ENCODE measurements at regions not wholly inside any gene's neighbourhood (a gene's known extent, or its start where the extent isn't known, plus 50 kb on each side); places are given as distances from the start of the nearest gene placed in this dataset.

DNA sequence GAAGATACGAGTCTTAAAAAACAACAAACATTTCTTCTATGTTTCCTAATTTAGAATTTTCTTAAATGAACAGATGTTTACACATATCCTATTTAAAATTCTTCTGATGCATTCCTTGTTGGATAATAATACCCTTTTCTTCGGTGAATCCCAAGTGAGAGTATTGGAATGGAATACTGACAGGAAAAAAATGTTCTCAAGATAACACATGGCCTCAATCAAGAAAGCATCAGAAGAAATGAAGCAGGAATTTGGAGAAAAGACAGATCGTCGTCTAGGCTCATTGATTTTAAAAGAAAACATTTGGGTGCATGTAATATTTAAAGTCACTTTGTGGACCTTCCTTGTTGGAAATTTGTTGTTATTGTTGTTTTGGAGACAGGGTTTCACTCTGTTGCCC lies 196.9 kb upstream of the ANK2 start:
- no peak for DNase-seq

DNA sequence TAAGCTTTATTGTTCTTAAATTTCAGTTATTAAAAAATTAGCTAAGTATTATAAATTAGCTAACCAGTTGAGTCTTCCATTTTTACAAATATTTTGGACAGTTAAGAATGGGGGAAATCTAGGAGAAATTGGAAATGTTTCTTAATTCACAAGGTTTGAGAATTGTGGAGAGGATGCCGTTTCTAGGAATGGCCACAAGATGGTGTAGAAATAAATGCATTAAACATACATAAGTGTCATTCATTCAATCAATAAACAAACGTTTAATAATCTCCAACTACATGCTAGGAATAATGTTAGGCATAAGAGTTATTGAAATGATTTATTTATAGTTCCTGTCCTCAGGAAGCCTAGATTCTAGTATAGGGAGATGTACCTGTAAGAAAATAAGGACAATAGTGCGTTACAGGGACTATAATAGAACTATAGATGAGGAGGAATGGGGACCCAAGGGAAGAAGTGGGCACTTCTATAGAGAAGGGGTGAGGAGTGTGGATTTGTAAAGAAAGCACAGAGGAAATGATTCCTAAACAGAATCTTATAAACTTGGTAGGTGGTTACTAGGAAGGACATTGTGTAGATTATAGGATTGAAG lies 195.7 kb upstream of the ANK2 start:
- no peak for DNase-seq

DNA sequence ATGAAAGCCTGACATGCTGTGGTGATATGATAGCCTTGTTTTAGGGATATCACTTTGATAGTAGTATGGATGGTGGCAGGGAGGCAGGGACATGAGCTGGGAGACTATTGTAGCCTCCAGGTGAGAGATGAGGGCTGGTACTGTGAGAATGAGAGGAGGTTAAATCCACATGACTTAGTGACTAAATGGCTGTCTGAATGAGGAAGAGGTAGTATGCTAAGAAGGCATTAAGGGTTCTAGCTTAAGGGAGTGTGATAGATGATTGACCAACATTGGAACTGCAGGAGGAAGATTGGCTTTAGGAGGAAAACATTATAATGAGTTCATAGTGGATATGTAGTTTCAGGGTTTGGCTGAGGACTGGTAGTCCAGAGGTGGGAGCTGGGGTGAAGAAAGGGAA lies 195.0 kb upstream of the ANK2 start:
- DNase-seq, result no peak

DNA sequence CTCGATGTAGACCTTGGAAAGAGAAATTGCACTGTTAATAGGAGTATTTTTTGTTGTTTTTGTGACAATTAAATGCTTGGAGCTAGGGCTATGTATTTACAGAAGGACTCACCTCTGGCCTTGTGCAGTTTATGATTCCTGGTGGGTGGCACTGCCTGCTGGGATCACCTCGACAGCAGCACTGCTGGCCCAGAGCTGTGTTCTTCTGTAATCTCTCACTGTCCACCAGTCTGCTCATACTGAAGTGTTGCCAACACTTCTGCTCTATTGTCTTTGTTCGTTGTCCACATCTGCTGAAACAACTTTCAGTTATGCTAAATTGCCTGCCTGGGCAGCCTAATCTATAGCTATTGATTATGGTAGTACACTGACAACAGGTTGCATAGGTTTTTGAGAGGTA lies 194.4 kb upstream of the ANK2 start:
- no peak for DNase-seq

DNA sequence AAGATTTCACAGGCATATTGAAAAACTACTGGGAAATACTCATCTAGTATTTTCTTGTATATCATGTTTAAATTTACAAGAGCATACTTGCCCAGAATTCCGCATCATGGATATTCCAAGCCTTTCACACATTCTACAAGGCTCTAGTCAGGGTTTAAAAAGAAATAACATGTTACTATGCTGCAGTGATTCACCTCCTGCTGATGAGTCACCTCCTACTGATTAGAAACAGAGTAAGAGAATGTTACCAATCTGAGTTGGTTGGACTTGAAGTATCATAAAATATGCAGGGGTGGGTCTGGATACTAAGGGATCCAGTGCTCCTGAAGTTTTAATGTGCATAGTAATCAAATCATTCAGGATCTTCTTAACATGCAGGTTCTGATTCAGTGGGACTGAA lies 192.0 kb upstream of the ANK2 start:
- no peak for DNase-seq

DNA sequence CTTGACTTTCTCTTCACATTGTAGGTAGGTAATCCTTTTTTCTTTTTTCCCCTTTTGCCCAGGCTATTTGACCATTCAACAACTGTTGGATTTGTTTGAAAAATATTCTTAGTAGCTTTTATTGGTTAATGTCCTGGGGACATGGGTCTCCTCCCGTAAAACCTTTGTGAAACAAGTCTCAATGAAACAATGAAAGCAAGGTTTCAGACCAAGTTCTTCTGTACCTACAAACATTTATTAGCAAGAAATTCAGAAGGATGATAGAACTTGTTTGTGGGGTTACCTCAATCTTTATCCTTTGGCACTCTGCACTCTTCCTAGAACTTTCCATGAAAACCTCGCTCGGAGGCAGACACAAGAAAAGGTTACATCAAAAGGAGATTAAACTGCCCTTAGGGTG lies 190.7 kb upstream of the ANK2 start:
- DNase-seq, result no peak

DNA sequence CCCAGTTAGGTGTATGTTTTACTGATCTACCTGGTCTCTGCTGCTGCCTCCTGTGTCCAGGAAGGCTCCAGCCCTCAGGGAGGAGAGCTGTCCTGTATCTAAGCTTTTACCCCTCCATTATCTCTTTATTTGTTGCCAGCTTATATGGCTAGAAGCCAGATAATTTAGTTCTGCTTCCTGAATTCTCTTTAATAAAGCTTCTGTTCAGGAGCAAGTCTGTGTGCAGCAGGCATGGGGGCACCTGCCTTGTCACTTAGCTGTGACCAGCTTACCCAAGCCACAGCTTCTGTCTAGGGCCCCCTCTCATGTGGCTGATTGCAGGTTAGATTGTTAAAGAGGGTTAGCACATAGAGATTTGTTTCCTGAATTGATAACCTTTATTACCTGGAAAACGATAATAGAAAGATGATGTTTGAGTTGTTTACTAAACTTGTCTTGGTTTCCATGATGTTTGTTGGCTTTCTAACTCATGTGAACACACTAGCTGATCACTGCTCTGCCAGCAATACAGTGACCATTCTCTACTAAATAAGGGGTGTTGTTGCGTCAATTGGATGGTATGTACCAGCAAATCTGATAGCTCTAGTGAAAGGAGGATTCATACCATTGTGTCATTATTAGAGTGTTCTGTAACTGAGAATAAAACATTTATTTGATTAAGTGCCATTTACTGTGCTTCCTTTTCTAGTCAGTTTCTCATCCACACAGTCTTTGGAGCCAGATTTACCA lies 189.8 kb upstream of the ANK2 start:
- DNase-seq, result no peak

DNA sequence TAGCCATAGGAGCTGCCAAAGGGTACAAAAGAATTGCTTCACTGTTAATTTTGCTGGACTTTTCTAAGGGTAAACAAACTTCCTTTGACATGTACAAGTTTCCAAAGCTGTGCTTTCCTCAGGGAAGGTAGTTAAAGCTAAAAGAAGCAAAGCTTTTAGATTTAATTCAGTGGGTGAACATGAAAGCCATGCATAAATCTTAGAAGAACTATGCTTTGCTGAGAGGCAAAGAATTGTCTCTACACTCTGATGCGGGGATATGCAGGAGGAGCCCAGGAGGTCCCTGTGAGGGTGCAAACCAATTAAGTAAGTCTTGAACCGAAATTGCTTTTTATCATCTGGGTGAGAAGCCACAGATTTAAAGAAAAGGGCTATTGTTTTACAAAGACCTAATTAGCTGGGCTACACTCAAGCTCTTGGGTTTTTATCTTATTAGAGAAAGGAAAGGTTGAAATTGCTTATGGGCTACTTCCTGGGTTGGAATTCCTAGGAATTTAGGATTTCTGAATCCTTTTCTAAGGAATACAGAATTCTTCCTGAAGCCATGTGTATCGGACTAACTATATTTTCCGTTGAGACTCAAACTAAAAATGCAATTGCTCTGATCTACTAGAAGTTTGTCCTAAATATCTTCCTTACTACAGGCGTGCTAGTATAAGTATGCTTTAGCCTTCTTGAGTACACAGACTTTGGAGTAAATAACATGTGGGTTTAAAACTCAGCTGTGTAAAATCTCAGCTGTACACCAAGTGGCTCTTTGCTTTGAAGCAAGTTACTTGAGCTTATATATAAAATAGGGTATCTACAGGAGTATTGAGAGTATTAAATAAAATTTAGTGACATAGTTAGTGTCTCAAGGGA lies 188.4 kb upstream of the ANK2 start:
- DNase-seq, result no peak

DNA sequence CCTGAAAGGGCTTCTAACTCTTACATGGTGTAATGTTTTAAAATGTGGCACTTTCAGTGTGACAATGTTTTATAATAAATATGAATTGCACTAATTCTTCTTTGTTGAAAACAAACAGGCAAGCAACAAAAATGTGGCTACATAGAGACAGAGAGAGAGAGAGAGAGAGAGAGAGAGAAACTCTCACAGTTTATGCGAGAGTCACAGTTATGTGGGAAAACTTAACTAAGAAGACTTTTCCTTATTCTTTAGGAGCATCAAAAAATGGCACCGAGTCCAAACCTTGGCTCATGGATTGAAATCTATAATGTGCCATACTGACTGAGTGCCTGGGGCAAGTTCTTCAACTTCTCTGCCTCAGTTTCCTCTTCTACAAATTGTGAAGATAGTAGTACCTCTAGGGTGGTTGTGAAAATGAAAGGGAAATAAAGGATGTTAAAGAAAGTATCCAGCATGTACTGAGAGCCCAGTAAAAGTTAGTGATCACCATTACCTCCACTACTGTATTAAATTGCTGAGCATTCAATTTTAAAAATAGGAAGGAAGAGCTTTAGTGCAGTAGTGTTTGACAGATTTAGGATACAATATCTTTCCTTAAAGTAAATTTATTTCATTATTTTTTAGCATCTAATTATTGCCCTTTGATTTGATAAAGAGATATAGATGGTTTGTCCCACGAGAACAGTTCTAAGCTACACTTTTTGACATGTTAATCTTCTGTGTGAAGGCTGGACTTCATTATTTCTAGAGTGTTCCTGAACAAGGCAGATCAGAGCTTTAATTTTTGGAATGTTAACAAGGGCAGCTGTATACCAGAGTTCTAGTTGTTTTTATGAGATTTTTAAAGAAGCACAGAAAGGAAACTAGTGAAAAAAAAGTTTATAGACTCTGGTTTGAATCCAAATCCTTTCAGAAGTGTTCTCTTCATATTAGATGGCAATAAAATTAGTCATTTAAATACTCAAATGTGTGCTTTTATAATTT lies 187.5 kb upstream of the ANK2 start:
- no peak for DNase-seq

DNA sequence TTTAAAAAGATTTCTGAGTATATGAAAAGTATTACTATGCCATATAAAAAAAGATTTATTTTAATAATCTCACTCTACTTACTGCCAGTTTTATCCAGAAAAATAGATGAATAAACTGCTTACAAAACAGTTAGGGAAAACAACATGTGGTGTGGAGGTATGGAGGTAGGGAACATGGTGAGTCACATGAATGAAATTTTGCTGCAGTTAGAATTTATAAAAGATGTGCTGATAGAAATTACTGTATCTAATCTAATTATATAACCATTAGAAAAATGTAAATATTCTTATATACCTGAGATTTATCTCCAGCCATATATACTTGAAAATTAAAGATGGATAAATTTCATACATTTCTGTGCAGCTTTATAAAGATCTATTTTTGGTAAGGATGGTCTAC lies 184.0 kb upstream of the ANK2 start:
- no peak for DNase-seq

DNA sequence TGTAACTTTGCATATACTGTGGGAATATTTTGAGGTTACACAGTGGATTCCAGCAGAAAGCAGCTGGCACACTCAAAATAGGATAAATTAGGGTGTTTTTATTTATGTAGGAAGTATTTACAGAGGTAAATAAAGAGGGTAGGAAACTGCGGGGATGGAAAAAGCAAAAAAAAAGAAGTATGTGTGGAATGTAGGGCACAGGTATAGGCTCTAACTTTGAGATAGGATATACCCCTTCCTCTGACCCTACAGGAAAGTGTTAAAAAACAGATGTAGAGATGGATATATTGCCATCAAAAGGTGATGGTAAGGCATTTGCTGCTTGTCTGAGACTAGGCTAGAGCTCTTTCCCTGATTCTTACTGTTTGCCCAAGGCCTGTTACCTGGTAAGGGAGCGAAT lies 173.1 kb upstream of the ANK2 start:
- no peak for DNase-seq

DNA sequence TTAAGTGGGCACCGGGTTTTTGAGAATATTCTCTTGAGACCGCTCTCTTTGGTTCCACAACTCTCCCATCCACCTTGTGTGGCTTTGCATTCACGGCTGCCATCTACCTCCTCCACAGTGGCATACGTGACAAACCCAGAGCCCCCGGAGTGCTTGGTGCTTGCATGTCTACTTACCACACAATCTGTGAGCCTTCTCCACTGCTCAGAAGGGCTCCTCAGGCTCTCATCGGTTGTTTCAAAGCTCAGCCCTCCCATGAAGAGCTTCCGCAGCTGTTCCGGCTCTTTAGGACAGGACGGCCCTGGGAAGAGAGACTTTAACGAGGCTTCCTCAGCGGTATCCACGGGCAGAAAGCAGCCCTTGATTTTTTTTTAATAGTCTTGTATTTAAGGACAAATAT lies 167.6 kb upstream of the ANK2 start:
- no peak for DNase-seq

DNA sequence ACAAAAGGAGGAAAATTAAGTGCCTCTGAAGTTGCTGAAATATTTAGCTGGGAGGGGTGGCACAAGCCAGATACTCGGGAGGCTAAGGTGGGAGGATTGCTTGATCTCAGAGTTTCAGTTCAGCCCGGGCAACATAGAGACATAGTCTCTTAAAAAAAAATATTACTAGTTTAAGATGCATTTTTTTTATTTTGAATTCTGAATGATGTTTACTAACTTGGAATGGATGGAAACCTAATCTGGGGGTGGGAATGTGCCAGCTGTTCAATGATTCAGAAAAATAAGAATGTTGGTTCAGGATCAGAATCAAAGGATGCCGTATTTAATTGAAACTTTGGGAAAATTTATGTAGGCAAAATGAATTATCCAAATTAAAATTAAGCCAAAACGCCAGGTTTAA lies 167.2 kb upstream of the ANK2 start:
- no peak for DNase-seq

DNA sequence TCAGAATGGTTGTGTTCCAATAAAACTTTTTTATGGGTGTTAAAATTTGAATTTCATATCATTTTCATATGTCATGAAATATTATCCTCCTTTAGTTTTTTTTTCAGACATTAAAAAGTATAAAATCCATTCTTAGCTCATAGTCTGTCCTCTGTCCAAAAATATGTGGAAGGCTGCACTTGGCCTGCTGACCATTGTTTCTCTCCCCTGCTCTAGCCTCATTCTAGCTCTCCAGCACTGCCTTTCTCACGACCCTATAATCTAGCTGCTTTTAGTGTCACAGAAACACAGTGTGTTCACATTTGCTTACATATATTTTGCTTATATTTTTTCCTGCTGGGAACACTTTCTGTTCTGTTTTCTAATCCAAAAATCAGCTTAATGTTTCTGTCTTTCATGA lies 165.0 kb upstream of the ANK2 start:
- DNase-seq, result no peak

DNA sequence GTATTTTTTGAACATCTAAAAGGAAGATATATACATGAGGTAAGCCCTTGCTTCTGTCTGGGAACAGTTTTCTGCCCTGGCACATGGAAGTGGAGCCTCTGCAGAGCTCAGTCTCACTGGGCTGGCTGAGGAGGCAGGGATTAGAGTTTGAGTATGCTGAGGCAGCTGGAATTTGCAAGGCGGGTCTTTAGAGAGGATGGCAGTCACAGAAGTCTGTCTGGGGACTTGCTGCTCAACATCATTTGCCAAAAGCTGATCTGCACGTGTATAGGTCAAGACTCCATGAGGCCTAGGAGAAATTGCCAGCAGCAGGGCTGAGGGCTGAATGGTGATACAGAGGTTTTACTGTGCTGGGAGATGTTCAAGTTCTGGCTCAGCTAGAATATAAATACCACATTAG lies 163.6 kb upstream of the ANK2 start:
- DNase-seq, result no peak

DNA sequence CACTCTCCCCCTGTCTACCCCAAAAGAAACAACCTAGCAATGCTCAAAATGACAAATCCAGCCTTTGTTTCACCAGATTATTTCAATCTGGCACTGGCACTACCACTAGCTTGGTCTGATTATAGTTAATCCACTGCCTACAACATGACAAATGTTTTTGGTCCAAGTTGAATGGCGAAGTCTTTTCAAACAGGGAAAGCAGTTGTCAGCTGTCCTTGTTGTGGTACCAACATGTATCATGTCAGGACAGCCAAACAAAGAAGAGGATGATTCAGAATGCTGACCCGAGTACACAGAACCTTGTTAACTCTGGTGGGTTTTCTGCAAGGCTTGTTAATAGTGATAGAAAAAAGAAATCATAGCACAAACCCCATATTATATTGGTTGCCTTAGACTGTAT lies 160.8 kb upstream of the ANK2 start:
- no peak for DNase-seq

DNA sequence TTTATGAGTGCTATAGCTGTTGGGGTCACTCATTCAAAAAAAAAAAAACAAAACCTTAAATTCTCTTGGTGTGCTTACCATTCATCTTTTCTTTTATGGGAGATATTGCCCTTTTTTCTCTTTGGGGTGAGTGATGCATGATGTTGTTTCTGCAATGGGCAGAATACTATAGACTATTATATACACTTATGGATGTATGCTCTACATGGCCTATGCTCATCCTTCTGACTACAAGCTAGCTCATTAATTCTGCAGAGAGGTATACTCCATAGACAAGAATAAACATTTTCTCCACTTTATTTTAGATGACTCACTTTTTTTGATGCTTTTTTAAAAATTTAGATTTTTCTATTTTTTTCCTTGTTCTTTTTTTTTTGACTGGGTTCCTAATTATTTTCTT lies 160.3 kb upstream of the ANK2 start:
- no peak for DNase-seq

DNA sequence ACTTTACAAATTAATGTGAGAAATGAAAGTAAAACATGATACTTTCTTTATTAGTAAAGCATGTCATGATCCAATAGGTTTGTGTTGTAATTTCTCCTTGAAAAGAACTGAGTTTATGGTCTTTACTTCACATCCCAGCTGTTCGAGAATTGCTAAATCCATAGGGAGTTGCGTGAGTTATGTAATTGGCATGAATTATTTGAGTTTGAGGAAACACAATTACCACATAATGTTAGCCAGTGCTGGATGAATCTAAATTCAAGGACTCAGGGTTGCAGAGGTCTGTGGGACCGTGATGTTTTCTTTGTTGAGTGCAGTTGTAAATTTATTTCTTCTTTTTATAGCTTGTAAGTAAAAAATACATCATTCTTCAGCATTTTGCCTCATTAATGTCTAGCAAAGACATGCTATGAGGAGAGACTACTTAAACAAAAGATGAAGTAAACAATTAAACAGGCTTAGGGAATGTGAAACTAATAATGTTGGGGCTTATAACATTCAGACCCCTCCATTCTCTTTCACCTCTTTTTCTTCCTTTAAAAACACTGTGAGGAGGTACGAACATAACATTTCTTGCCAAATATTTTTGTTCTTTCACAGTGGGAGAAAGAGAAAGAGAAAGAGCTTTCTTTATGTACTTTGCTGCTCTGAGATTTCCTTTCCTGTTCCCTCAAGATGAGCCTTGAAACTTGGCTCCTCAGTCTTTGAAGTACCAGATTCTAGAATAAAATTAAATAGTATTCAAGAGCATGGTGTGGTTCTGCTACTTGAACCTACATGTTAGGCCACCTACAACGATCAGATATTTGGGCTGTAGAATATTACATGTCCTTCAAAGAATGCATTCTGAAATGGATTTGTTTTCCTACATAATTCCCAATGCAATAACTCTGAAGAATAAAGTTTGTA lies 159.6 kb upstream of the ANK2 start:
- no peak for DNase-seq

DNA sequence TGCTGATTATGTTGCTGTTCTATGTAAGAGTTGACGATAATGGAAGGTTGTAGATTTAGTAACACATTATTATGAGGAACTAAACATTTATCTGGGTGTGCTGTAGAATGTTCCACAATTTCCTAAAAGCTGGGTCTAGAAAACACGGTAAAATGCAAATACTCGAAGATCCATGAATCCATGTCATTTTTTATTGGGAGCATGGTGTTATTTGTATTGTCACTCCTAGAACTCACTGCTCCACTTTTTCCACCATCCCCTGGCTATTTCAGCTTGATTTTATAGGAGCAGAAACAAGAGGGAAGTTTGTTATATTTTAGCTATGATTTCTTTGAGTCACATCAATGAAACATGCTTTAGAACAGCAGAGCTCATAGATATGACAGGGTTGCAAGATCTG lies 155.0 kb upstream of the ANK2 start:
- no peak for DNase-seq

DNA sequence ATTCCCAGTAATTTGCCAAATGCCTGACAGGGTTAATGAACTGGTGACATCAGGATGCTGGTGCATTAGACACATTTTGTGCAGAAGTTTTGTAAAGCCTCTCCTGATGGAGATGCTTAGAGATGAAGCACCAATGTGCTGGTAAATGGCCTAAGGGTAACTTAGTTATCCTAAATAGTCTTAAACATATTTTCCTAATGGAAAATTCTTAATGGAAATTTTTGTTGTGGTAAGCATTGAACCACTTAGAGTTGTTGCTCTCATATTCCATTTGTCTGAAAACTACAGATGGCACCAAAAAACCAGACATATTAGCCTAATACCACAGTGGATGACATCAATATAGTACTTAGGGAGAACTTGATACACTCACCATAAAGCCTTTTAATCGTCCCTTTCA lies 154.5 kb upstream of the ANK2 start:
- DNase-seq, result no peak

DNA sequence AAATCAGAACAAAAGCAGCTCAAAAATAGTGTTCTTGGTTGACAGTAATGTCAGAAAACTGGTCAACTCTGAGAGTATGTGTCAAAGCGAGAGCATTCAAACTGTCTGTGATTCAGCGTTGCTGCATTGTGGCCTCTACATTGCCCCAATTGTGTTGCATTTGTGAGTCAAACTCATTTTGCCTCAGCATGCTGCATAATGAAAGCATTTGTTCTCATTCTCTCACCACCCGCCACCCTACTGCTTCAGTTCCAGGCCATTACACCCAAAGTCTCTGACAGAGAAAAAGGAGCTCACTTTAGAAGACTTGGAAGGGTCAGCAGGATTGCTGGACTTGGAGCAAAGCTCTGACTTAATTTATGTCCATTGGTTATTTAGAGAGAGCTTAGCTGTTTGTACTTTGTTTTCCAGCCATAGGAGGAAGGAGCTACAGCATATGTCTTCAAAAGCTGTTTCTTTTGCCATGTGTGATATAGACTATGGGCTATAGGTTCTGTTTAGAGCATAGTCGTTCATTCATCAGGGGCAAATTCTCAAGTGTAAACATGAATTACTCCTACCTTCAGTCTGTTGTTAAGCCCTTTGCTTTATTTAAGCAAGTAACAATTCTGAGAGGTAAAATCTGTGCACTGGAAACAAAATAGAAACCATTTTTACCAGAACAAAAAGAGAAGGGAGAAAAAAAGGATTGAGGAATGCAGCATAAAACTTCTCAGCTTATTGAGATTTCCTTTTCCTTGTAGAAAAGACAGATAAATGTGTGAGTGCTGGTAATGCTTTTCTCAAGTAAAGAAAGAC lies 153.4 kb upstream of the ANK2 start:
- DNase-seq, result no peak
